ENCODE measurements at regions not wholly inside any gene's neighbourhood (a gene's known extent, or its start where the extent isn't known, plus 50 kb on each side); places are given as distances from the start of the nearest gene placed in this dataset.

DNA sequence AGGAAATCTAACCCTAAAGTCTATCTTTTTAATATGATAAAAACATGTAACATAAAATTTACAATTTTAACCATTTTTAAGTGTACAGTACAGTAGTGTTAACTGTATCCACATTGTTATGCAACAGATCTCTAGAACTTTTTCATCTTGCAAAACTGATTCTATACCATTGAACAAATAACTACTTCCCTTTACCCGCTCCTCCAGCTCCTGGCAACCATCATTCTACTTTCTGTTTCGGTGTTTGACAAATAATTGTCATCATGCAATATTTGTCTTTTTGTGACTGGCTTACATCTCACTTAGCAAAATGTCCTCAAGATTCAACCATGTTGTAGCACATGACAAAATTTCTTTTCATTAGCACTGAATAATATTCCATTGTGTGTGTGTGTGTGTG is 203.2 kb downstream of the SIM1 start:
- ATAC-seq, result no peak
- Histone ChIP-seq H3K9me3 (no peaks in the 10 kb centered on the region), H3K27me3 (no peaks in the 10 kb centered on the region), H3K27ac (no peak overlapping the region), H3K4me1 (no peaks in the 10 kb centered on the region), H3K4me3 (no peak overlapping the region), H3K36me3 (no peaks in the 10 kb centered on the region)
- TF ChIP-seq, protein P1, sequence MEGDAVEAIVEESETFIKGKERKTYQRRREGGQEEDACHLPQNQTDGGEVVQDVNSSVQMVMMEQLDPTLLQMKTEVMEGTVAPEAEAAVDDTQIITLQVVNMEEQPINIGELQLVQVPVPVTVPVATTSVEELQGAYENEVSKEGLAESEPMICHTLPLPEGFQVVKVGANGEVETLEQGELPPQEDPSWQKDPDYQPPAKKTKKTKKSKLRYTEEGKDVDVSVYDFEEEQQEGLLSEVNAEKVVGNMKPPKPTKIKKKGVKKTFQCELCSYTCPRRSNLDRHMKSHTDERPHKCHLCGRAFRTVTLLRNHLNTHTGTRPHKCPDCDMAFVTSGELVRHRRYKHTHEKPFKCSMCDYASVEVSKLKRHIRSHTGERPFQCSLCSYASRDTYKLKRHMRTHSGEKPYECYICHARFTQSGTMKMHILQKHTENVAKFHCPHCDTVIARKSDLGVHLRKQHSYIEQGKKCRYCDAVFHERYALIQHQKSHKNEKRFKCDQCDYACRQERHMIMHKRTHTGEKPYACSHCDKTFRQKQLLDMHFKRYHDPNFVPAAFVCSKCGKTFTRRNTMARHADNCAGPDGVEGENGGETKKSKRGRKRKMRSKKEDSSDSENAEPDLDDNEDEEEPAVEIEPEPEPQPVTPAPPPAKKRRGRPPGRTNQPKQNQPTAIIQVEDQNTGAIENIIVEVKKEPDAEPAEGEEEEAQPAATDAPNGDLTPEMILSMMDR (IDR thresholded peaks at IDR 0.05), result no peak
- intact Hi-C loops (cut with DNase I), result no loop called here
- no peak for DNase-seq

DNA sequence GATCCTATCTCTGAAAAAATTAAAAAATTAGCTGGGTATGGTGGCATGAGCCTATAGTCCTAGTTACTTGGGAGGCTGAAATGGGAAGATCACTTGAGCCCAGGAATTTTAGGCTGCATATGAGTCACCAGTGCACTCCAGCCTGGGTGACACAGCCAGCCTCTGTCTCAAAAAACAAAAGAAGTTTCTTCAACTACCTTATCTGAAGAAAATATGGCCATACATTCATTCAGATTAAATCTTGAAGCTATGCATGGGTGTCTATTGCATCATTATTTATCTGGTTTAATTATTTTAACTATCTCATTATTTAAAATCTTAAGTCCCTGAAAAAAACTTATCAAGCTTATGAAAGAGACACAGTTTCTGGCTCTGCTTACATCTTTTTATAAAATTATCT is 204.1 kb downstream of the SIM1 start:
- no peaks in the 10 kb centered on the region for H3K27me3 ChIP-seq
- ATAC-seq (no peak), DNase-seq (no peak)
- TF ChIP-seq, protein P1 (IDR thresholded peaks at IDR 0.05), result no peak
- intact Hi-C loops (cut with DNase I), result no loop called here
- H3K4me1 ChIP-seq, result no peaks in the 10 kb centered on the region
- no peaks in the 10 kb centered on the region for H3K9me3 ChIP-seq
- H3K36me3 ChIP-seq, result no peaks in the 10 kb centered on the region
- H3K4me3 ChIP-seq, result no peak overlapping the region
- H3K27ac ChIP-seq, result no peak overlapping the region

DNA sequence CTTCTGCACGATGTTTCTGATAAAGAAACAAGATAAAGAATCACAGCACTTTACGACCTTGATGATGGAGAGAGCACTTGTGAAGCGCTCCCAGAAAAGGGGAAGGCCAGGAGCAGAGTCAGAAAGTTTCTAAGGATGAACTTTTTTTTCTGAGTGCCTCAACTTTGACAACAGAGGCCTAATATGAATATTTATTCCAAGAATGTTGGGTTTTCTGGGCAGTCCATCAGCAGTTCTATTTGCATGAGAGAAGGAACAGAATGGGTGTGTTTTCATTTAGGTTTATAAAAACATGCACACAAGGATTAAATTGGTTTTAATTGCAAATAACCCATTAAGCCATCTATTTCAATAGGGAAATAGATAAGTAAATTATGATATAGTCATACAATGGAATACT is 204.9 kb downstream of the SIM1 start:
- Histone ChIP-seq H3K9me3 (no peaks in the 10 kb centered on the region), H3K36me3 (no peaks in the 10 kb centered on the region), H3K4me3 (no peak overlapping the region), H3K27ac (no peak overlapping the region), H3K4me1 (no peaks in the 10 kb centered on the region), H3K27me3 (no peaks in the 10 kb centered on the region)
- TF ChIP-seq, protein P1 (IDR thresholded peaks at IDR 0.05), result no peak
- DNase-seq, result no peak
- intact Hi-C loops (cut with DNase I), result no loop called here
- no peak for ATAC-seq

DNA sequence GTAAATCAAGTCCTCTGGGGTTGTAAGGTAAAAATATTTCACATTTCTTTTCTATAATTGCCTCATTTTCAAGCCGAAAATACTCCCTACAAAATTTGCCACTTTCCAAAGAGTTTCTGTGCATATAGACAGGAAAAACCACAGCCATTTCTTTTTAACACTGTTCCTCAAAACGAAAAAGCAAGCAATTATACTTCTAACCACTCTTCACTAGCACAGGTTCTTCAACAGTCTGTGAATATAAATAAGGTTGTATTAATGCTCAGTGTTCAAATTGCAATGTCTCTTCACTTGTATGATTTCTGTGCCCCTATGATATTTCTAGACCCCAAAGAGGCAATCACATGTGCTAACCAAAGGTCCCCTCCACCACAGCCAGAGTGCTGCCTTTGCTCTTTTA is 206.0 kb downstream of the SIM1 start:
- Histone ChIP-seq H3K27ac (no peak overlapping the region), H3K4me3 (no peak overlapping the region), H3K4me1 (no peaks in the 10 kb centered on the region), H3K36me3 (no peaks in the 10 kb centered on the region), H3K27me3 (no peaks in the 10 kb centered on the region), H3K9me3 (no peaks in the 10 kb centered on the region)
- no peak for DNase-seq
- TF ChIP-seq, protein P1 (IDR thresholded peaks at IDR 0.05), result no peak
- intact Hi-C loops (cut with DNase I), result no loop called here
- no peak for ATAC-seq

DNA sequence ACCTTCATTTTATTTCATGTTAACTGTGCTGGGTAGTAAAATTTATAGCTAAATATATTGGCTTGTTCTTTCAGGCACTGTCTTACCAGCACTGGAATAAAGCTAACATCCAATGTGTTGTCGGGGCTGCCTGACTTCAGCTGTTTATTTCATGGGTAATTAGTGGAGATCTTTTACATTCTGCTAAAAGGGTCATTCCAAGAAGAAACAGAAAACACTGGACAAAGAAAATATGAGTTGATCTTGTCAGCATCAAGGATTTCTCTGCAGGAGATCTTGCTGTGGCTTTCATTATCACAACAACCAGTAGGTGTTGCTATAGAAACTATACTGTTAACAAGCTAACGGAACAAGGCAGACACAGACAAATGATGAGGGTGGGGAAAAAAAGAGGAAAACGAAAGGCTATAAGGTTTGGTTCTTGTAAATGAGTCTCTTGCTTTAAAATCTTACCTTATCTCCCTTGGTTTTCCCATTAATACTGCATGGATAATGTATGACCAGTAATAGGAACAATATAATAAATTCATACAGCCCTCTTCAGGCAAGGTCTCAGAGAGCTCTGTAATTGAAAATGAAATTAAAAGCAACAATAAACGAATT is 206.8 kb downstream of the SIM1 start:
- no peaks in the 10 kb centered on the region for H3K36me3 ChIP-seq
- DNase-seq (no peak), ATAC-seq (no peak)
- intact Hi-C loops (cut with DNase I), result no loop called here
- no peak overlapping the region for H3K4me3 ChIP-seq
- TF ChIP-seq, protein P1 (IDR thresholded peaks at IDR 0.05), result no peak
- H3K27ac ChIP-seq, result no peak overlapping the region
- H3K4me1 ChIP-seq, result no peaks in the 10 kb centered on the region
- no peaks in the 10 kb centered on the region for H3K27me3 ChIP-seq
- H3K9me3 ChIP-seq, result no peaks in the 10 kb centered on the region

All from left lung (tissue), 4 donors.